HFF-Myc (cell line): ENCODE measurements at regions not wholly inside any gene's neighbourhood (a gene's known extent, or its start where the extent isn't known, plus 50 kb on each side); places are given as distances from the start of the nearest gene placed in this dataset.

ENCODE experiments used
- DNase-seq: peaks from one replicate; pipeline ENCODE4 v3.0.0-alpha.2; 2011; ENCODE audit warnings: low read depth; ENCODE audit errors: extremely low read depth
- H3K4me3 ChIP-seq: replicated peaks from 2 replicates; pipeline ENCODE4 v1.5.1; 2011; ENCODE audit warnings: low read depth, mild to moderate bottlenecking, control low read depth, low read length
- CTCF ChIP-seq: IDR thresholded peaks from 2 replicates; pipeline ENCODE4 v1.5.1; 2012; ENCODE audit warnings: mild to moderate bottlenecking, low read depth, low read length, control low read depth; ENCODE audit errors: missing control alignments

- no peak for TF ChIP-seq CTCF
- H3K4me3 ChIP-seq, result no peak overlapping the region
- no peak for DNase-seq
Observed at GRCh38 chr7:101708223-101708622, 79.1 kb upstream of the MYL10 start.

- no peak for TF ChIP-seq CTCF
- no peak for DNase-seq
- H3K4me3 ChIP-seq, result no peak overlapping the region
Observed at GRCh38 chr7:101712652-101713051, 83.6 kb upstream of the MYL10 start.

- no peak overlapping the region for H3K4me3 ChIP-seq
- DNase-seq, result no peak
- no peak for TF ChIP-seq CTCF
Observed at GRCh38 chr7:101714097-101714496, 85.0 kb upstream of the MYL10 start.

GRCh38 chr7:101717628-101718357 lies 88.7 kb upstream of the MYL10 start:
- H3K4me3 ChIP-seq, result no peak overlapping the region
- TF ChIP-seq CTCF, result no peak
- DNase-seq, result no peak

GRCh38 chr7:101718363-101719122 lies 89.4 kb upstream of the MYL10 start:
- TF ChIP-seq CTCF, result no peak
- no peak overlapping the region for H3K4me3 ChIP-seq
- no peak for DNase-seq

- DNase-seq, result no peak
- TF ChIP-seq CTCF, result no peak
- no peak overlapping the region for H3K4me3 ChIP-seq
Observed at GRCh38 chr7:101719123-101719470, 90.0 kb upstream of the MYL10 start.
